GM12878 (cell line): ENCODE measurements at regions not wholly inside any gene's neighbourhood (a gene's known extent, or its start where the extent isn't known, plus 50 kb on each side); places are given as distances from the start of the nearest gene placed in this dataset.

Experiments used
- ATAC-seq: fragments of 200-7000 bp; cut with Tn5 transposase; 3 replicates; pipeline ENCODE4 v1.9.1; 2020; ENCODE audit warnings: mild to moderate bottlenecking, moderate library complexity
- BruUV-seq: library from RNA; stranded (reverse); fragments of 400-500 nt; replicated peaks from 2 replicates; lab custom pipeline; 2021; lab: Mats Ljungman, UMichigan
- CTCF ChIA-PET: fragments of 300-600 bp; sonication (Branson Sonifier 250); formaldehyde crosslinking; extraction: SDS; loops from one replicate; lab custom pipeline; 2021; ENCODE audit warnings: inconsistent platforms; lab: Yijun Ruan, JAX
- POLR2A ChIA-PET: fragments of 350-600 bp; formaldehyde crosslinking; extraction: SDS; loops from one replicate; lab custom pipeline; 2021; ENCODE audit warnings: inconsistent platforms; lab: Charles Lee
- RAD21 ChIA-PET: fragments of 300-600 bp; sonication (Branson Sonifier 250); formaldehyde crosslinking; loops from one replicate; lab custom pipeline; 2023; ENCODE audit warnings: antibody characterized with exemption; ENCODE audit not compliant: unreplicated experiment; lab: Charles Lee
- SMC1A ChIA-PET: fragments of 300-600 bp; sonication (Branson Sonifier 250); formaldehyde crosslinking; loops from one replicate; lab custom pipeline; 2023; ENCODE audit not compliant: unreplicated experiment, uncharacterized antibody; lab: Charles Lee
- DNase-seq: peaks from one replicate; pipeline ENCODE4 v3.0.0-alpha.2; 2011; ENCODE audit warnings: low read depth, low spot score
- FAIRE-seq: peaks from 3 replicates; lab custom pipeline; 2011; peaks lifted over from hg19 to GRCh38; lab: Jason Lieb, UNC
- H2AFZ ChIP-seq: 2 replicates; pipeline ENCODE4 v1.6.0; 2011; ENCODE audit warnings: low read depth, low read length, control low read depth; ENCODE audit not compliant: control insufficient read depth
- H3K27ac ChIP-seq: 2 replicates; pipeline ENCODE4 v1.5.1; 2011; ENCODE audit warnings: control low read depth; ENCODE audit not compliant: control insufficient read depth, insufficient read depth
- H3K27me3 ChIP-seq, 2 experiments: replicated peaks in 1 of 2; 2 replicates each; pipeline versions ENCODE4 v1.6.0 to v1.6.1; 2011; ENCODE audit warnings: low read length in 1 of 2; ENCODE audit not compliant: control insufficient read depth in 2 of 2, insufficient read depth in 2 of 2
- H3K36me3 ChIP-seq, 2 experiments: 2 replicates each; pipeline ENCODE4 v1.5.1; 2011; ENCODE audit warnings: low read length in 1 of 2; ENCODE audit not compliant: control insufficient read depth in 2 of 2, insufficient read depth in 2 of 2
- H3K4me1 ChIP-seq: 2 replicates; pipeline ENCODE4 v1.6.1; 2011; ENCODE audit warnings: mild to moderate bottlenecking, low read length, moderate library complexity, mixed read lengths; ENCODE audit not compliant: control insufficient read depth, insufficient read depth
- H3K4me2 ChIP-seq: 2 replicates; pipeline ENCODE4 v1.6.0; 2011; ENCODE audit warnings: control low read depth; ENCODE audit not compliant: control insufficient read depth, insufficient read depth
- H3K4me3 ChIP-seq: fragments of 200-600 bp; sonication (generic); 2 replicates; pipeline ENCODE4 v1.5.1; 2016
- H3K79me2 ChIP-seq: 2 replicates; pipeline ENCODE4 v1.6.0; 2011; ENCODE audit warnings: low read length; ENCODE audit not compliant: control insufficient read depth, insufficient read depth
- H3K9ac ChIP-seq: 2 replicates; pipeline ENCODE4 v1.8.0; 2011; ENCODE audit warnings: low read length, control low read depth, mixed read lengths; ENCODE audit not compliant: control insufficient read depth, insufficient read depth
- H3K9me3 ChIP-seq: replicated peaks from 3 replicates; pipeline ENCODE4 v1.5.1; 2011; ENCODE audit warnings: mild to moderate bottlenecking, low read length; ENCODE audit not compliant: control insufficient read depth, insufficient read depth
- H4K20me1 ChIP-seq: 2 replicates; pipeline ENCODE4 v1.6.0; 2011; ENCODE audit not compliant: control insufficient read depth, insufficient read depth
- CBX5 ChIP-seq: sonication (generic); IDR thresholded peaks from 2 replicates; pipeline ENCODE4 v1.6.1; 2016; ENCODE audit warnings: low read depth, moderate library complexity, mild to moderate bottlenecking, inconsistent platforms
- HDAC2 ChIP-seq: fragments of 200-600 bp; sonication (generic); IDR thresholded peaks from 2 replicates; pipeline ENCODE4 v1.6.1; 2017
- HDAC6 ChIP-seq: fragments of 200-600 bp; sonication (generic); IDR thresholded peaks from one replicate; pipeline ENCODE4 v1.8.0; 2017; ENCODE audit warnings: antibody characterized with exemption; ENCODE audit not compliant: unreplicated experiment
- SUZ12 ChIP-seq: fragments of 200-600 bp; sonication (generic); IDR thresholded peaks from one replicate; pipeline ENCODE4 v1.6.1; 2018; ENCODE audit warnings: antibody characterized with exemption, mild to moderate bottlenecking; ENCODE audit not compliant: unreplicated experiment
- ZNF384 ChIP-seq: IDR thresholded peaks from 2 replicates; pipeline ENCODE4 v1.6.1; 2012; ENCODE audit warnings: low read depth, mild to moderate bottlenecking, low read length, improper control_type of control experiment, borderline replicate concordance
- WGBS: methylation state at CpG from one replicate; pipeline ENCODE4 v1.1.6; 2016; ENCODE audit warnings: low lambda C conversion rate; ENCODE audit not compliant: insufficient replicate concordance, insufficient coverage; ENCODE audit errors: missing lambda C conversion rate; 5-methylcytosine and 5-hydroxymethylcytosine counted together
- in situ Hi-C: fragments of 300-500 bp; cut with MboI; formaldehyde crosslinking; loops from 9 replicates; pipeline ENCODE4 v1.14.3; 2018; ENCODE audit warnings: mixed read lengths
- intact Hi-C: fragments of 100-400 bp; cut with micrococcal nuclease; formaldehyde crosslinking; loops from one replicate; pipeline ENCODE4 v1.14.2; 2022; ENCODE audit not compliant: unreplicated experiment

- Histone ChIP-seq H3K27ac (no peak overlapping the region), H4K20me1 (no peaks in the 10 kb centered on the region), H3K4me1 (no peaks in the 10 kb centered on the region), H3K36me3 (no peaks in the 10 kb centered on the region), H3K9ac (no peak overlapping the region), H3K27me3 (no peaks in the 10 kb centered on the region; a peak in 1 of 4 replicates), H3K4me2 (no peak overlapping the region), H3K4me3 (no peak overlapping the region), H2AFZ (no peak overlapping the region), H3K9me3 (no peaks in the 10 kb centered on the region), H3K79me2 (no peaks in the 10 kb centered on the region)
- in situ Hi-C loops, result no loop called here
- no TSS peak for BruUV-seq
- ChIA-PET CTCF (no interaction called here), POLR2A (no interaction called here), SMC1A (no interaction called here), RAD21 (no interaction called here)
- 29% methylated on average over 7 of the region's 7 CpGs for WGBS
- FAIRE-seq (no peak), ATAC-seq (no peak), DNase-seq (no peak)
- TF ChIP-seq HDAC2 (no peak), HDAC6 (no peak), SUZ12 (no peak)
- TF ChIP-seq, all 136 proteins: peak for 0
- intact Hi-C loops, result no loop called here
These were observed 167.6 kb downstream of the LINC00237 start for GRCh38 chr20:20938599-20938998.

DNA sequence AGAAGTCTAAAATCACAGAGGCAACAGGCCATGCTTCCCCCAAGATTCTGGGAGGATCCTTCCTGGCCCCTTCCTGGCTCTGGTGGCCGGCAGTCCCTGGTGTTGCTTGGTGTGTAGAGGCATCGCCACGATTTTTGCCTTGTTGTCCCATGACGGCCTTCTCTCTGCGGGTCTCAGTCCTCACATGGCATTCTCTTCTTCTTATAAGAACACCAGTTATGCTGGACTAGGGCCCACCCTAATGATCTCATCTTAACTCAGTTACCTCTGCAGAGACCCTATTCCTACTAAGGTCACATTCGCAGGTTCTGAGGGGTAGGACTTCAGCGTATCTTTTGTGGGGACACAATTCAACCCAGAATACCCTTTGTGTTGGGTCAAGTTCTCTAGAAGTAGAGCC is 168.0 kb downstream of the LINC00237 start:
- no peak for FAIRE-seq
- Histone ChIP-seq H3K9ac (no peak overlapping the region), H3K79me2 (no peaks in the 10 kb centered on the region), H3K4me1 (no peaks in the 10 kb centered on the region)
- intact Hi-C loops, result no loop called here
- in situ Hi-C loops, result no loop called here
- no TSS peak for BruUV-seq
- RAD21 ChIA-PET, result no interaction called here
- TF ChIP-seq ZNF384 (no peak), CBX5 (no peak)
- TF ChIP-seq, all 136 proteins: peak for 0
- WGBS, result 76% methylated on average over 7 of the region's 7 CpGs
- no peak overlapping the region for H3K4me2 ChIP-seq
- ATAC-seq (no peak), DNase-seq (no peak)
- no peak overlapping the region for H3K27ac ChIP-seq
- no peak overlapping the region for H3K4me3 ChIP-seq
- POLR2A ChIA-PET, result no interaction called here
- H2AFZ ChIP-seq, result no peak overlapping the region
- SMC1A ChIA-PET, result no interaction called here
- CTCF ChIA-PET, result no interaction called here
- H3K9me3 ChIP-seq, result no peaks in the 10 kb centered on the region
- no peaks in the 10 kb centered on the region; a peak in 1 of 4 replicates for H3K27me3 ChIP-seq
- H3K36me3 ChIP-seq, result no peaks in the 10 kb centered on the region
- no peaks in the 10 kb centered on the region for H4K20me1 ChIP-seq
